Esophagus squamous epithelium (tissue), 5 donors: ENCODE measurements at regions not wholly inside any gene's neighbourhood (a gene's known extent, or its start where the extent isn't known, plus 50 kb on each side); places are given as distances from the start of the nearest gene placed in this dataset.

Experiments
- DNase-seq: peaks from one replicate; lab custom pipeline; 2025; lab: John Stamatoyannopoulos, UW
- H3K27ac ChIP-seq, 4 donors: fragments of 200-600 bp; sonication (generic); one replicate each; pipeline ENCODE4 v1.5.1; 2016 to 2019; ENCODE audit warnings: mild to moderate bottlenecking in 1 of 4
- H3K27me3 ChIP-seq, 4 donors: fragments of 200-600 bp; sonication (generic); 1 replicate in 3 of 4; 2 replicates in 1 of 4; pipeline versions ENCODE4 v1.5.1 to v1.6.0; 2017 to 2021; ENCODE audit warnings: antibody characterized with exemption in 1 of 4
- H3K36me3 ChIP-seq, 3 donors: fragments of 200-600 bp; sonication (generic); one replicate each; pipeline ENCODE4 v1.5.1; 2016 to 2019
- H3K4me1 ChIP-seq, 3 donors: fragments of 200-600 bp; sonication (generic); one replicate each; pipeline ENCODE4 v1.5.1; 2017 to 2019
- H3K4me3 ChIP-seq, 4 donors: fragments of 200-600 bp; sonication (generic); 1 replicate in 3 of 4; 2 replicates in 1 of 4; pipeline ENCODE4 v1.5.1; 2016 to 2019; ENCODE audit warnings: mild to moderate bottlenecking in 2 of 4, moderate library complexity in 1 of 4
- H3K9me3 ChIP-seq, 3 donors: fragments of 200-600 bp; sonication (generic); one replicate each; pipeline ENCODE4 v1.5.1; 2016 to 2019
- CTCF ChIP-seq, 6 experiments: fragments of 450-650 bp in 4 of 6; fragments of 200-600 bp in 2 of 6; sonication (generic) in 2 of 6; IDR thresholded peaks; one replicate each; pipeline ENCODE4 v1.5.1; 2016 to 2019; ENCODE audit warnings: antibody characterized with exemption in 6 of 6, mild to moderate bottlenecking in 4 of 6, moderate library complexity in 4 of 6
- POLR2A ChIP-seq, 4 donors: fragments of 450-650 bp; IDR thresholded peaks; one replicate each; pipeline ENCODE4 v1.6.1; 2017; ENCODE audit warnings: antibody characterized with exemption in 4 of 4, mild to moderate bottlenecking in 4 of 4, moderate library complexity in 3 of 4
- WGBS, 2 donors: methylation state at CpG; one replicate each; pipeline ENCODE4 v1.1.5; 2018; 5-methylcytosine and 5-hydroxymethylcytosine counted together
- intact Hi-C: fragments of 100-400 bp; cut with DNase I; formaldehyde crosslinking; loops from one replicate; pipeline ENCODE4 v1.15.0; 2022
- donor health status: DM: yes; HTN: yes; CAD: no.

GRCh38 chr1:195568389-195568788 is 1039.9 kb downstream of the KCNT2 start:
- intact Hi-C loops, result no loop called here
- Histone ChIP-seq H3K36me3 (peaks cover 0 to 5% (median 0%) of the 10 kb centered on the region in 3 donors), H3K4me3 (no peak overlapping the region), H3K27me3 (no peaks in the 10 kb centered on the region), H3K9me3 (no peaks in the 10 kb centered on the region), H3K4me1 (no peaks in the 10 kb centered on the region), H3K27ac (no peak overlapping the region)
- TF ChIP-seq POLR2A (IDR thresholded peaks at IDR 0.05) (no peak), CTCF (IDR thresholded peaks at IDR 0.05) (no peak)
- no peak for DNase-seq

- TF ChIP-seq POLR2A (IDR thresholded peaks at IDR 0.05), result no peak
- no peak for TF ChIP-seq CTCF (IDR thresholded peaks at IDR 0.05)
- H3K36me3 ChIP-seq, result peaks cover 0 to 2% (median 0%) of the 10 kb centered on the region in 3 donors
- H3K9me3 ChIP-seq, result no peaks in the 10 kb centered on the region
- H3K4me1 ChIP-seq, result no peaks in the 10 kb centered on the region
- no peaks in the 10 kb centered on the region for H3K27me3 ChIP-seq
- WGBS, 2 donors, result 93 to 94% methylated on average over 2 of the region's 2 CpGs
- no peak for DNase-seq
- no peak overlapping the region for H3K27ac ChIP-seq
- intact Hi-C loops, result no loop called here
- no peak overlapping the region for H3K4me3 ChIP-seq
Measured at GRCh38 chr1:195562074-195562473, 1046.2 kb downstream of the KCNT2 start.

DNA sequence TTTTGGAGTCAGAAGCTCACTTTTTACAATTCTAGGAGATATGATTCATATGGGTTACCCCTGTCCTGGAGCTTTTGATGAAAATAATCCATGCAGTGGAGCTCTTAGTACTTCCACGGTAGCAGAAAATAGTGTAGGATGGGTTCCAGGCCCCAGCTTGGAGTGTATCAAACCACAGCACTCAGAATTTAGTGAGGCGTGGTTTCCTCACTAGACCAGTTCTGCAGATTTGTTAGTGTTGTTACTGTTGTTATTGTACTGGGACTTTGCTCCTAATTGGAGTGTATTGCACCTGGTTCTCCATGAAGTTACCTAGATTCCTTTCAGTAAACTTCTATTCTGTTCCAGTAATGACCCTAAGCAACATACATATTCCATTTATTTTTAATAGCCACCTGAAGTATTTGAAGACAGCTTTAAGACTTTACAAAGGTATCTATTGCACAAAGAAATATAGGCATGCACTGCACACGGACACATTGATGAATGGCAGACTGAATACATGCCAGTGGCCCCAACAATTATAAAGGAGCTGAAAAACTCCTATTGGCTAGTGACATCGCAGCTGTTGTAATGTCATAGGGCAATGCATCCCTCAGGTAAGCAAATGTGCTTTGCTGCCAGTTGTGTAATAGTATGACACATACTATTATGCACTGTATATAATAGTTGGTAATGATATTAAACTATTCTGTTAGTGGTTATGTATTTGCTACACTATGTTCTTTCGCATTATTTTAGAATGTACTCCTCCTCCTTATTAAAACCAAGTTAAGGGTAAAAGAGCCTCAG is 1058.0 kb downstream of the KCNT2 start:
- Histone ChIP-seq H3K4me3 (no peak overlapping the region), H3K27ac (no peak overlapping the region), H3K4me1 (peaks cover 0 to 8% (median 0%) of the 10 kb centered on the region in 3 donors), H3K9me3 (no peaks in the 10 kb centered on the region), H3K27me3 (no peaks in the 10 kb centered on the region), H3K36me3 (no peaks in the 10 kb centered on the region)
- DNase-seq, result no peak
- intact Hi-C loops, result no loop called here
- 75 to 85% methylated on average over 5 of the region's 5 CpGs for WGBS, 2 donors
- TF ChIP-seq CTCF (IDR thresholded peaks at IDR 0.05), result no peak

- no peak for DNase-seq
- Histone ChIP-seq H3K9me3 (no peaks in the 10 kb centered on the region), H3K4me1 (no peaks in the 10 kb centered on the region), H3K27ac (no peak overlapping the region), H3K36me3 (no peaks in the 10 kb centered on the region), H3K27me3 (no peaks in the 10 kb centered on the region), H3K4me3 (no peak overlapping the region)
- intact Hi-C loops, result no loop called here
- 41 to 51% methylated on average over 2 of the region's 2 CpGs for WGBS, 2 donors
- no peak for TF ChIP-seq CTCF (IDR thresholded peaks at IDR 0.05)
- no peak for TF ChIP-seq POLR2A (IDR thresholded peaks at IDR 0.05)
Measured at GRCh38 chr1:195530961-195531360, 1077.3 kb downstream of the KCNT2 start.

- no peaks in the 10 kb centered on the region for H3K27me3 ChIP-seq
- no peak overlapping the region for H3K4me3 ChIP-seq
- no peak overlapping the region for H3K27ac ChIP-seq
- 76 to 80% methylated on average over 1 of the region's 1 CpG for WGBS, 2 donors
- TF ChIP-seq CTCF (IDR thresholded peaks at IDR 0.05) (no peak), POLR2A (IDR thresholded peaks at IDR 0.05) (no peak)
- no peaks in the 10 kb centered on the region for H3K4me1 ChIP-seq
- DNase-seq, result no peak
- H3K36me3 ChIP-seq, result no peaks in the 10 kb centered on the region
- intact Hi-C loops, result no loop called here
- H3K9me3 ChIP-seq, result no peaks in the 10 kb centered on the region
Measured at GRCh38 chr1:195529881-195530280, 1078.4 kb downstream of the KCNT2 start.
